ENCODE measurements at regions not wholly inside any gene's neighbourhood (a gene's known extent, or its start where the extent isn't known, plus 50 kb on each side); places are given as distances from the start of the nearest gene placed in this dataset.

DNA sequence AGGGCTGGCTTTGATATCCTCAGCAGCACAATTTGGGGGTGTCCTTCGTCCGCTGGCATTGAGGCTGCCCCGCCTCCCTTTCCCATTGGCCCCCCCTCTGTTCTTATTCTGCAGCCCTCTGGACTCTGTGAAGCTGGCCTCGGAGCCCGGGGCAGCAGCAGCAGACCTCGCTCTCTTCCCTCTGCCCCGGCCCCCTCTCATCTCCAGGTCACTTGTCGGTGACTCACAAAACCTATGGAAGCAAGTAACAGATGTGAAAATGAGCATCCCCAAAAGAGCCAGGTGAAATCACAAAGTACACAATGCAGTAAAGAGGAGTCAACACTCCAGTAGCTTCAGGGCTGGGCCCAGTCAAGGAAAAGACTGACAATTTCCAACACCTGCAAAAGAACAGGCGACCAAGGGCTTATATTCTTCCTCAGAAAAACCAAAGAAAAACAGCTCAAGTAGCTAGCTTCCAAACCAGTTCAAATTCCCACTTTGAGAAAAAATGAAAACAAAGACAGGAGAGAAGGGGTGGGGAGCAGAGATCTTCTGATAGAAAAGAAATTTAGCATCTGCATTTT, 97.5 kb downstream of the ZNF608 start:
- no peak for TF ChIP-seq POLR2AphosphoS5 (IDR thresholded peaks at IDR 0.05; ENCODE audit: insufficient read depth, low read depth, low read length)
- TF ChIP-seq POLR2A (IDR thresholded peaks at IDR 0.05; ENCODE audit: low read depth, low read length): no peak
- TF ChIP-seq, protein P1, sequence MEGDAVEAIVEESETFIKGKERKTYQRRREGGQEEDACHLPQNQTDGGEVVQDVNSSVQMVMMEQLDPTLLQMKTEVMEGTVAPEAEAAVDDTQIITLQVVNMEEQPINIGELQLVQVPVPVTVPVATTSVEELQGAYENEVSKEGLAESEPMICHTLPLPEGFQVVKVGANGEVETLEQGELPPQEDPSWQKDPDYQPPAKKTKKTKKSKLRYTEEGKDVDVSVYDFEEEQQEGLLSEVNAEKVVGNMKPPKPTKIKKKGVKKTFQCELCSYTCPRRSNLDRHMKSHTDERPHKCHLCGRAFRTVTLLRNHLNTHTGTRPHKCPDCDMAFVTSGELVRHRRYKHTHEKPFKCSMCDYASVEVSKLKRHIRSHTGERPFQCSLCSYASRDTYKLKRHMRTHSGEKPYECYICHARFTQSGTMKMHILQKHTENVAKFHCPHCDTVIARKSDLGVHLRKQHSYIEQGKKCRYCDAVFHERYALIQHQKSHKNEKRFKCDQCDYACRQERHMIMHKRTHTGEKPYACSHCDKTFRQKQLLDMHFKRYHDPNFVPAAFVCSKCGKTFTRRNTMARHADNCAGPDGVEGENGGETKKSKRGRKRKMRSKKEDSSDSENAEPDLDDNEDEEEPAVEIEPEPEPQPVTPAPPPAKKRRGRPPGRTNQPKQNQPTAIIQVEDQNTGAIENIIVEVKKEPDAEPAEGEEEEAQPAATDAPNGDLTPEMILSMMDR (IDR thresholded peaks at IDR 0.05; ENCODE audit: extremely low read depth in 1 of 2, insufficient read depth in 1 of 2, low read depth in 1 of 2, low read length in 2 of 2): no peak
- TF ChIP-seq EZH2 (IDR thresholded peaks at IDR 0.05; ENCODE audit: borderline replicate concordance, low read depth, low read length, severe bottlenecking): no peak
- TF ChIP-seq, protein P2, sequence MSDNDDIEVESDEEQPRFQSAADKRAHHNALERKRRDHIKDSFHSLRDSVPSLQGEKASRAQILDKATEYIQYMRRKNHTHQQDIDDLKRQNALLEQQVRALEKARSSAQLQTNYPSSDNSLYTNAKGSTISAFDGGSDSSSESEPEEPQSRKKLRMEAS (IDR thresholded peaks at IDR 0.05; ENCODE audit: insufficient read depth, insufficient read length): no peak
- no peak for TF ChIP-seq MYC (IDR thresholded peaks at IDR 0.05; ENCODE audit: low read depth, low read length)
- no peak for TF ChIP-seq JUN (IDR thresholded peaks at IDR 0.05; ENCODE audit: borderline replicate concordance, insufficient read depth, insufficient read length, low read depth)

Data from endothelial cell of umbilical vein (primary cell).